HEK293 (cell line): ENCODE measurements at regions not wholly inside any gene's neighbourhood (a gene's known extent, or its start where the extent isn't known, plus 50 kb on each side); places are given as distances from the start of the nearest gene placed in this dataset.

Experiments used
- CTCF ChIA-PET: fragments of 350-600 bp; formaldehyde crosslinking; extraction: SDS; loops from one replicate; lab custom pipeline; 2021; ENCODE audit warnings: antibody characterized with exemption; lab: Yijun Ruan, JAX
- POLR2A ChIA-PET: fragments of 300-600 bp; formaldehyde crosslinking; extraction: SDS; loops from one replicate; lab custom pipeline; 2020; ENCODE audit warnings: antibody characterized with exemption, inconsistent platforms; lab: Yijun Ruan, JAX
- H3K27ac ChIP-seq: fragments of 200-500 bp; sonication (Bioruptor generic); 2 replicates; pipeline ENCODE4 v1.5.1; 2014; ENCODE audit warnings: low read depth, low read length, control low read depth, inconsistent platforms; ENCODE audit errors: extremely low read depth
- H3K36me3 ChIP-seq, 2 experiments: fragments of 200-500 bp in 1 of 2; sonication (Bioruptor generic) in 1 of 2; 1 replicate in 1 of 2; 2 replicates in 1 of 2; pipeline ENCODE4 v1.5.1; 2014 to 2017; ENCODE audit warnings: inconsistent platforms in 2 of 2, low read length in 2 of 2; ENCODE audit not compliant: control insufficient read depth in 2 of 2, insufficient read depth in 1 of 2
- H3K4me1 ChIP-seq: fragments of 200-500 bp; sonication (Bioruptor generic); 2 replicates; pipeline ENCODE4 v1.5.1; 2014; ENCODE audit warnings: mild to moderate bottlenecking, low read length, inconsistent platforms; ENCODE audit not compliant: control insufficient read depth, insufficient read depth
- H3K4me3 ChIP-seq: 2 replicates; pipeline ENCODE4 v1.5.1; 2011; ENCODE audit warnings: low read depth, mild to moderate bottlenecking, control low read depth, low read length, moderate library complexity
- H3K9me3 ChIP-seq: fragments of 200-500 bp; sonication (Bioruptor generic); 2 replicates; pipeline ENCODE4 v1.5.1; 2014; ENCODE audit warnings: low read depth, low read length, inconsistent platforms; ENCODE audit not compliant: control insufficient read depth, insufficient read depth
- CTCF ChIP-seq: fragments of 450-650 bp; formaldehyde crosslinking; IDR thresholded peaks from 2 replicates; pipeline ENCODE4 v1.5.1; 2016; ENCODE audit warnings: missing biosample characterization, missing genetic modification characterization
- GLI4 ChIP-seq: fragments of 450-650 bp; formaldehyde crosslinking; IDR thresholded peaks from 2 replicates; pipeline ENCODE4 v1.5.1; 2016; ENCODE audit warnings: missing biosample characterization, missing genetic modification characterization
- KLF9 ChIP-seq: fragments of 450-650 bp; formaldehyde crosslinking; IDR thresholded peaks from 2 replicates; pipeline ENCODE4 v1.5.1; 2016; ENCODE audit warnings: missing biosample characterization, missing genetic modification characterization, low read depth
- SP2 ChIP-seq: fragments of 450-650 bp; formaldehyde crosslinking; IDR thresholded peaks from 2 replicates; pipeline ENCODE4 v1.5.1; 2016; ENCODE audit warnings: missing biosample characterization, missing genetic modification characterization
- ZBTB11 ChIP-seq: fragments of 450-650 bp; formaldehyde crosslinking; conservative IDR thresholded peaks from 2 replicates; pipeline ENCODE4 v1.5.1; 2016; ENCODE audit warnings: low read depth, missing biosample characterization, missing genetic modification characterization
- ZBTB8A ChIP-seq: fragments of 450-650 bp; formaldehyde crosslinking; IDR thresholded peaks from 2 replicates; pipeline ENCODE4 v1.5.1; 2016; ENCODE audit warnings: missing biosample characterization, missing genetic modification characterization
- ZFHX2 ChIP-seq: fragments of 450-650 bp; formaldehyde crosslinking; conservative IDR thresholded peaks from 2 replicates; pipeline ENCODE4 v1.5.1; 2016; ENCODE audit warnings: missing biosample characterization, missing genetic modification characterization
- ZIC2 ChIP-seq: fragments of 450-650 bp; formaldehyde crosslinking; IDR thresholded peaks from 2 replicates; pipeline ENCODE4 v1.5.1; 2016; ENCODE audit warnings: missing biosample characterization, missing genetic modification characterization
- ZNF16 ChIP-seq: fragments of 450-650 bp; formaldehyde crosslinking; IDR thresholded peaks from 2 replicates; pipeline ENCODE4 v1.5.1; 2016; ENCODE audit warnings: low read depth, missing biosample characterization, missing genetic modification characterization
- ZNF280D ChIP-seq: fragments of 450-650 bp; formaldehyde crosslinking; IDR thresholded peaks from 2 replicates; pipeline ENCODE4 v1.5.1; 2016; ENCODE audit warnings: missing biosample characterization, missing genetic modification characterization
- ZNF324 ChIP-seq: fragments of 450-650 bp; formaldehyde crosslinking; IDR thresholded peaks from 2 replicates; pipeline ENCODE4 v1.5.1; 2016; ENCODE audit warnings: missing biosample characterization, missing genetic modification characterization
- ZNF747 ChIP-seq: fragments of 450-650 bp; formaldehyde crosslinking; IDR thresholded peaks from 2 replicates; pipeline ENCODE4 v1.5.1; 2016; ENCODE audit warnings: missing biosample characterization, missing genetic modification characterization
- ZNF768 ChIP-seq: fragments of 450-650 bp; formaldehyde crosslinking; IDR thresholded peaks from 2 replicates; pipeline ENCODE4 v1.5.1; 2018; ENCODE audit warnings: missing biosample characterization, mild to moderate bottlenecking, missing genetic modification characterization
- ZNF785 ChIP-seq: fragments of 450-650 bp; formaldehyde crosslinking; IDR thresholded peaks from 2 replicates; pipeline ENCODE4 v1.5.1; 2016; ENCODE audit warnings: missing biosample characterization, missing genetic modification characterization
- ZSCAN18 ChIP-seq: fragments of 450-650 bp; formaldehyde crosslinking; IDR thresholded peaks from 2 replicates; pipeline ENCODE4 v1.5.1; 2016; ENCODE audit warnings: missing biosample characterization, missing genetic modification characterization
- ZXDB ChIP-seq: fragments of 450-650 bp; formaldehyde crosslinking; IDR thresholded peaks from 2 replicates; pipeline ENCODE4 v1.5.1; 2016; ENCODE audit warnings: missing biosample characterization, missing genetic modification characterization

GRCh38 chr10:58963101-58963534, 213.3 kb upstream of the PHYHIPL start:
- no peaks in the 10 kb centered on the region for H3K36me3 ChIP-seq
- H3K9me3 ChIP-seq = no peaks in the 10 kb centered on the region
- H3K4me3 ChIP-seq = no peak overlapping the region
- TF ChIP-seq ZFHX2 (tag by site-specific recombination) (no peak), KLF9 (no peak), ZBTB11 (tag by site-specific recombination) (no peak), SP2 (tag by site-specific recombination) (no peak), ZNF768 (tag by site-specific recombination) (no peak), ZXDB (tag by site-specific recombination) (no peak), GLI4 (tag by site-specific recombination) (no peak), CTCF (no peak), ZNF747 (tag by site-specific recombination) (no peak), ZNF280D (tag by site-specific recombination) (no peak), ZNF324 (tag by site-specific recombination) (no peak), ZNF16 (no peak), ZNF785 (tag by site-specific recombination) (no peak)
- TF ChIP-seq, all 188 proteins: peak for 0
- no peak overlapping the region for H3K27ac ChIP-seq
- no peaks in the 10 kb centered on the region for H3K4me1 ChIP-seq
- CTCF ChIA-PET = no interaction called here
- POLR2A ChIA-PET = no interaction called here

GRCh38 chr10:58963723-58964124, 212.7 kb upstream of the PHYHIPL start:
- Histone ChIP-seq H3K36me3 (no peaks in the 10 kb centered on the region), H3K4me3 (no peak overlapping the region), H3K9me3 (no peaks in the 10 kb centered on the region), H3K27ac (no peak overlapping the region), H3K4me1 (no peaks in the 10 kb centered on the region)
- POLR2A ChIA-PET = no interaction called here
- TF ChIP-seq ZBTB8A = no peak
- TF ChIP-seq ZSCAN18 (tag by site-specific recombination) = no peak
- TF ChIP-seq ZIC2 (tag by site-specific recombination) = peak; percentile 44
- CTCF ChIA-PET = interaction anchor here (0.6 to 1.6 kb wide), 5 partner anchors 12 to 123 kb away, joined by 3 to 6 read pairs (median 3); no protein-coding TSS in a partner anchor
